ENCODE measurements at regions not wholly inside any gene's neighbourhood (a gene's known extent, or its start where the extent isn't known, plus 50 kb on each side); places are given as distances from the start of the nearest gene placed in this dataset.
"Not testable (repeated sequence)": the region's sequence is repeated elsewhere in the genome, so short reads cannot be mapped to it uniquely, and the experiment has no call there.

- no peak for DNase-seq (ENCODE audit: low read depth, low spot score)
- no peak overlapping the region for H3K4me3 ChIP-seq (ENCODE audit: low read depth, low read length)
- CTCF ChIA-PET = interaction anchor here (1.1 to 2.0 kb wide), 4 partner anchors 8 to 65 kb away, joined by 3 to 5 read pairs (median 4); no protein-coding TSS in a partner anchor
- POLR2A ChIA-PET = no interaction called here
- no peak for TF ChIP-seq CTCF (IDR thresholded peaks at IDR 0.05; ENCODE audit: insufficient read depth, low read length, missing control alignments)
These were observed 68.6 kb downstream of the TNFAIP2 start for GRCh38 chr14:103191844-103192243.

GRCh38 chr14:103192246-103192840 lies 69.1 kb downstream of the TNFAIP2 start:
- TF ChIP-seq CTCF (IDR thresholded peaks at IDR 0.05; ENCODE audit: insufficient read depth, low read length, missing control alignments) = no peak
- DNase-seq (ENCODE audit: low read depth, low spot score) = no peak
- H3K4me3 ChIP-seq (ENCODE audit: low read depth, low read length) = no peak overlapping the region
- ChIA-PET CTCF (interaction anchor here (1.1 to 2.0 kb wide), 4 partner anchors 9 to 65 kb away, joined by 3 to 5 read pairs (median 4); no protein-coding TSS in a partner anchor), POLR2A (no interaction called here)

GRCh38 chr14:103192861-103193260 lies 69.6 kb downstream of the TNFAIP2 start:
- POLR2A ChIA-PET; DNase-seq (ENCODE audit: low read depth, low spot score); CTCF ChIA-PET; H3K4me3 ChIP-seq (ENCODE audit: low read depth, low read length): not testable (repeated sequence)

DNA sequence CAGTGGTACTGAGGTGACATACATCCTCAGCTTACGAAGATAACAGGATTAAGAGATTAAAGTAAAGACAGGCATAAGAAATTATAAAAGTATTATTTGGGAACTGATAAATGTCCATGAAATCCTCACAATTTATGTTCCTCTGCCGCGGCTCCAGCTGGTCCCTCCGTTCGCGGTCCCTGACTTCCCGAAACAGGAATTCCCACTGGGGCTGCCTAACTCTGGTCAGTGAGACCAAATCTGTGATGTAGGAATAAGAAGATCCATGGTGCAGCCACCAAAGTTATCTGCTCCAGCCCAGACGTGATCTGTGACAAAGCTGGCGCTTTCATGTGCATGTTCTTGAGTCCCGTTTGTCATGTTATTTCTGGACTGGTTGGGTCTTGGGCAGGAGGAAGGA lies 70.2 kb downstream of the TNFAIP2 start:
- H3K4me3 ChIP-seq (ENCODE audit: low read depth, low read length); DNase-seq (ENCODE audit: low read depth, low spot score); POLR2A ChIA-PET; CTCF ChIA-PET: not testable (repeated sequence)

- ChIA-PET POLR2A (no interaction called here), CTCF (no interaction called here)
- no peak for DNase-seq (ENCODE audit: low read depth, low spot score)
- H3K4me3 ChIP-seq (ENCODE audit: low read depth, low read length) = no peak overlapping the region
- TF ChIP-seq CTCF (IDR thresholded peaks at IDR 0.05; ENCODE audit: insufficient read depth, low read length, missing control alignments) = no peak
These were observed 71.2 kb downstream of the TNFAIP2 start for GRCh38 chr14:103194256-103195045.

DNA sequence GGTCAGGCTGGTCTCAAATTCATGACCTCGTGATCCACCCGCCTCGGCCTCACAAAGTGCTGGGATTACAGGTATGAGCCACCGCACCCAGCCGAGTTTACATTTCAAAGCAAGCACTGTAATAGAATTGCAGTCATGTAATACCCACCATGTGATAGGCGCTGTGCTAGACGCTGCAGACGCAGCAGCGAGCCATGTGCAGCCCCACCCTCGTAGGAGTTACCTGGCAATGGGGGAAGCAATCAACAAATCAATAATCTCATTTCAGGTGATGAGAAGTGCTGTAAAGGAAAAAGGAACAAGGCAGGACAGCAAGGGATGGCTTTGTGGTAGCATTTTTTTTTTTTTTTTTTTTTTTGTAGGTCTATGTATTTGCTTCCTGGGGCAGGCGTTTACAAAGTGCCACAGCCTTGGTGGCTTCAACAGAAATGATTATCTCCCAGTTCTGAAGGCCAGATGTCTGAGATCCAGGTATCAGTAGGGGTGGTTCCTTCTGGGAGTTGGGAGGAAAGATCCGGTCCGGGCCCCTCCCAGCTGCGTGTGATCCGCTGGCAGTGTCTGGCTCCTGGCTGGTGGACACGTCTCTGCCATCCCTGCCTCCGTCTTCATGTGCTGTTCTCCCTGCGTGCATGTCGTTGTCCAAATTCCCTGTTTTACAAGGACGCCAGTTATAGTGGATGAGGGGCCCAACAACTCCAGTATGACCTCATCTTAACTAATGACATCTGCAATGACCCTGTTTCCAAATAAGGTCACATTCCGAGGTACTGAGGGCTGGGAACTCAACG lies 72.8 kb downstream of the TNFAIP2 start:
- POLR2A ChIA-PET = no interaction called here
- CTCF ChIA-PET = no interaction called here
- no peak for TF ChIP-seq CTCF (IDR thresholded peaks at IDR 0.05; ENCODE audit: insufficient read depth, low read length, missing control alignments)
- DNase-seq (ENCODE audit: low read depth, low spot score) = no peak
- no peak overlapping the region for H3K4me3 ChIP-seq (ENCODE audit: low read depth, low read length)

- no peak for DNase-seq (ENCODE audit: low read depth, low spot score)
- no peak overlapping the region for H3K4me3 ChIP-seq (ENCODE audit: low read depth, low read length)
- ChIA-PET POLR2A (no interaction called here), CTCF (interaction anchor here (1.3 kb wide), 1 partner anchor 12 kb away, joined by 4 read pairs; no protein-coding TSS in a partner anchor)
- TF ChIP-seq CTCF (IDR thresholded peaks at IDR 0.05; ENCODE audit: insufficient read depth, low read length, missing control alignments) = no peak
These were observed 73.5 kb downstream of the TNFAIP2 start for GRCh38 chr14:103196716-103197115.
